CD4-positive, alpha-beta memory T cell (primary cell): ENCODE measurements at regions not wholly inside any gene's neighbourhood (a gene's known extent, or its start where the extent isn't known, plus 50 kb on each side); places are given as distances from the start of the nearest gene placed in this dataset.

Experiments used
- CTCF ChIA-PET: fragments of 350-600 bp; sonication (Branson Sonifier 250); formaldehyde crosslinking; loops from one replicate; lab custom pipeline; 2021; ENCODE audit warnings: inconsistent platforms; ENCODE audit not compliant: partially characterized antibody; lab: Charles Lee
- POLR2A ChIA-PET: fragments of 350-600 bp; sonication (Branson Sonifier 250); formaldehyde crosslinking; loops from one replicate; lab custom pipeline; 2021; ENCODE audit not compliant: partially characterized antibody; lab: Charles Lee
- DNase-seq, 5 donors: peaks; one replicate each; pipeline versions ENCODE4 v3.0.0 to v3.0.0-alpha.2; 2020 to 2022; ENCODE audit warnings: mixed read lengths in 1 of 5
- H3K27ac ChIP-seq: one replicate; pipeline ENCODE4 v1.7.0; 2013; ENCODE audit warnings: low read depth, low read length
- H3K27me3 ChIP-seq: 2 replicates; pipeline ENCODE4 v1.7.0; 2013; ENCODE audit warnings: mild to moderate bottlenecking, low read length, moderate library complexity; ENCODE audit not compliant: insufficient read depth
- H3K36me3 ChIP-seq: 2 replicates; pipeline ENCODE4 v1.7.0; 2013; ENCODE audit warnings: mild to moderate bottlenecking, low read length, moderate library complexity; ENCODE audit not compliant: insufficient read depth
- H3K4me1 ChIP-seq: 2 replicates; pipeline ENCODE4 v1.7.0; 2013; ENCODE audit warnings: mild to moderate bottlenecking, low read length, moderate library complexity; ENCODE audit not compliant: insufficient read depth
- H3K4me3 ChIP-seq, 2 donors: one replicate each; pipeline ENCODE4 v1.7.0; 2013; ENCODE audit warnings: low read length in 2 of 2, mild to moderate bottlenecking in 1 of 2
- H3K9me3 ChIP-seq, 2 donors: one replicate each; pipeline ENCODE4 v1.7.0; 2013; ENCODE audit warnings: low read length in 2 of 2, control low read depth in 1 of 2; ENCODE audit not compliant: control insufficient read depth in 1 of 2
- H3K27ac Mint-ChIP-seq, 7 donors: one replicate each; pipeline ENCODE4 v1.8.0; 2020 to 2021; ENCODE audit warnings: mixed read lengths in 7 of 7, mild to moderate bottlenecking in 6 of 7, inconsistent platforms in 3 of 7, moderate library complexity in 3 of 7
- H3K27me3 Mint-ChIP-seq, 2 donors: one replicate each; pipeline ENCODE4 v1.8.0; 2020 to 2021; ENCODE audit warnings: mixed read lengths in 2 of 2
- H3K36me3 Mint-ChIP-seq, 2 donors: one replicate each; pipeline ENCODE4 v1.8.0; 2020 to 2021; ENCODE audit warnings: mixed read lengths in 2 of 2, inconsistent platforms in 1 of 2, mild to moderate bottlenecking in 1 of 2
- H3K4me1 Mint-ChIP-seq, 4 donors: one replicate each; pipeline ENCODE4 v1.8.0; 2020 to 2021; ENCODE audit warnings: mixed read lengths in 4 of 4, mild to moderate bottlenecking in 1 of 4
- H3K4me3 Mint-ChIP-seq, 8 donors: one replicate each; pipeline ENCODE4 v1.8.0; 2020 to 2021; ENCODE audit warnings: mixed read lengths in 8 of 8, mild to moderate bottlenecking in 7 of 8, moderate library complexity in 6 of 8, inconsistent platforms in 3 of 8
- H3K9me3 Mint-ChIP-seq, 8 donors: one replicate each; pipeline ENCODE4 v1.8.0; 2020 to 2021; ENCODE audit warnings: mixed read lengths in 8 of 8, mild to moderate bottlenecking in 5 of 8, inconsistent platforms in 3 of 8, moderate library complexity in 1 of 8
- intact Hi-C: fragments of 100-400 bp; cut with micrococcal nuclease; formaldehyde crosslinking; loops from one replicate; pipeline ENCODE4 v1.15.1; 2023

DNA sequence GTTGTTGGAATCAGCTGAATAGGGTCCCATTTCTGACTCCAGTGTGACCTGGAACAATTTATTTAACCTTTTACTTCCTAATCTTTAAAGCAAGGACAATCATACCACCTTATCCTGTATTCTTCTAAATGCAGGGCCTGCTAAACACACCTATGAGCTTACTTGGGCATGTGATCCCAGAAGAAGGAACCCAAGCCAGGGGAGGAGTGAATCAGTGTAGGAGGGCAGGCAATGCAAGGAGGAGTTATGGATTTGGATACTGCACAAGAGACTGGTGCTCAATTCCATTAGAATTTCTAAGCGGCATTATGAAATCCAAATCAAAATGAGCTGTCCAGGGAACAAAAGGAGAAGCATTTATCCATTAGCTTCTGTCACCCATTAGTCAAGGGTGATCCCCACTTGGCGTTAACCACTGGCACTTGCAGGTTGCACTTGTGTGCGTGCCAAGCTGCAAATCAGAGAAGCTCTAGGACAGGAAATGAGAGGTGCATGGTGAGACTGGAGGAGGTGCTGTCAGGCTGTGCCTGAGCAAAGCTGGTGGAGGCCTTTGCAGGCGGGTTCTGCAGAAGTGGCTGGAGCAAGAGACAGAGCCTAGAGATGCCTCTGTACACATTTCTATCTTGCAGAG is 297.2 kb upstream of the PLXNA2 start:
- no peaks in the 10 kb centered on the region for H3K9me3 ChIP-seq
- H3K36me3 ChIP-seq, result no peaks in the 10 kb centered on the region
- intact Hi-C loops, result no loop called here
- H3K4me1 ChIP-seq, result no peaks in the 10 kb centered on the region
- H3K27me3 Mint-ChIP-seq, result peaks cover 3 to 4% of the 10 kb centered on the region in 2 donors
- H3K4me3 Mint-ChIP-seq, result no peak overlapping the region
- H3K27me3 ChIP-seq, result no peaks in the 10 kb centered on the region
- H3K27ac ChIP-seq, result no peak overlapping the region
- no peaks in the 10 kb centered on the region for H3K4me1 Mint-ChIP-seq
- H3K27ac Mint-ChIP-seq, result no peak overlapping the region
- no peaks in the 10 kb centered on the region for H3K36me3 Mint-ChIP-seq
- no peak overlapping the region for H3K4me3 ChIP-seq
- H3K9me3 Mint-ChIP-seq, result peaks cover 0 to 4% (median under 1%) of the 10 kb centered on the region in 8 donors
- no peak for DNase-seq
- CTCF ChIA-PET, result no interaction called here
- POLR2A ChIA-PET, result no interaction called here

DNA sequence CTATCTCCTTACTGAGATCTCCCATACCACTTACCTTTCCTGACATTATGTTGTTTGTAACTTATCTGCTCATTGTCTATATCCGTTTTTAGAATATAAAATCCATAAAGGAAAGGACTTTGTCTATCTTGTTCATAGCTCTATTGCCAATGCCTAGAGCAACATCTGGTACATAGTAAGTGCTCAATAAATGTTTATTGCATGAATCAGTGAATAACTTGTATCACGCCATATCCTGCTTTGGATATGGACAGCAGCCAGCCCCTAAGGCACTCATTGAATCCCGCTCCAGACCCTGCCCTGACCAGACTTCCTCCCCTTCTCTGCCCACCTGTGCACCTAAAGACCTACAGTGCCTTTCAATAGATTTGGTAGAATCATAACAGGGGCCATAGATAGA is 298.1 kb upstream of the PLXNA2 start:
- no peak overlapping the region for H3K4me3 Mint-ChIP-seq
- peaks cover 0 to 4% (median under 1%) of the 10 kb centered on the region in 8 donors for H3K9me3 Mint-ChIP-seq
- Histone ChIP-seq H3K36me3 (no peaks in the 10 kb centered on the region), H3K27ac (no peak overlapping the region), H3K4me1 (no peaks in the 10 kb centered on the region), H3K27me3 (no peaks in the 10 kb centered on the region), H3K4me3 (no peak overlapping the region), H3K9me3 (no peaks in the 10 kb centered on the region)
- POLR2A ChIA-PET, result no interaction called here
- no peaks in the 10 kb centered on the region for H3K4me1 Mint-ChIP-seq
- CTCF ChIA-PET, result no interaction called here
- DNase-seq, result no peak
- intact Hi-C loops, result no loop called here
- no peak overlapping the region for H3K27ac Mint-ChIP-seq
- peaks cover 3 to 4% of the 10 kb centered on the region in 2 donors for H3K27me3 Mint-ChIP-seq
- no peaks in the 10 kb centered on the region for H3K36me3 Mint-ChIP-seq

DNA sequence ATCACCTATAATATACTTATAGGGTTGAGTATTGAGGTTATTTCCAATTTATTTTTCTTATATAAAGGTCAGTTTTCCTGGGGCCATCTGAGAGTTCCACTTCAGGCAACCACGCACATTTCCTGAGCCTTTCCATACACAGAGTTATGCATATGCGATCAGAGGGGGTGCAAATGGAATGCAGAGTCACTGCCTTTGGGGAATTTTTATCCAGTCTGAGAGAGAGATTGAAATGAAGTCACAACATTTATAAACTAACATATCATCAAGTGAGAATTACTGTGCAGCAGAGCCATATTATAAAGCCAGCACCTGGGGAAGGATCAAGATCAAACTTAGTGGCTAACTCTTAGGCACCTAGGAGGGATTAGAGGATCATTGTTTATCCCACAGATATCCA is 299.9 kb upstream of the PLXNA2 start:
- H3K27ac ChIP-seq, result no peak overlapping the region
- H3K9me3 Mint-ChIP-seq, result peaks cover 0 to 4% (median under 1%) of the 10 kb centered on the region in 8 donors
- no peaks in the 10 kb centered on the region for H3K27me3 ChIP-seq
- H3K27ac Mint-ChIP-seq, result no peak overlapping the region
- ChIA-PET CTCF (no interaction called here), POLR2A (no interaction called here)
- H3K9me3 ChIP-seq, result no peaks in the 10 kb centered on the region
- H3K4me3 Mint-ChIP-seq, result no peak overlapping the region
- peaks cover 3 to 4% of the 10 kb centered on the region in 2 donors for H3K27me3 Mint-ChIP-seq
- no peaks in the 10 kb centered on the region for H3K36me3 ChIP-seq
- no peak overlapping the region for H3K4me3 ChIP-seq
- no peaks in the 10 kb centered on the region for H3K4me1 Mint-ChIP-seq
- H3K4me1 ChIP-seq, result no peaks in the 10 kb centered on the region
- intact Hi-C loops, result no loop called here
- no peaks in the 10 kb centered on the region for H3K36me3 Mint-ChIP-seq
- no peak for DNase-seq

DNA sequence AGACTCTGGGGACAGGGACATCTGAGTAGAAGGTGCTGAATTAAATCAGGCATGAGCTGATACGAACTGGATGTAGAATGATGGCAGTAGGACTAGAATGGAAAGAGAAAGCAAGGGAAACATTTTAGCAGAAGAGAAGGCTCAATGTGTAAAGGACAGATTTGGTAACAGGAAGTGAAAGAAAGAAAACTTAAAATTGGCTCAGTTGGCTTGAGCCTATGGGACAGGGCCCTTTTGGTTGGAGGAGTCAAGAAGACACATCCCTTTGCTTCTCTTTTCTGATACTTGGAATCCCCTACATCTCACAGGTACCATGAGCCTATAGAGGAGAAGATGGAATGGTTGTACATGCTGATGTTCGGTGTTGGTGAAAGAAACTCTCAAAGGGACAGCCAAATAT is 300.6 kb upstream of the PLXNA2 start:
- H3K4me3 ChIP-seq, result no peak overlapping the region
- no peak overlapping the region for H3K27ac Mint-ChIP-seq
- POLR2A ChIA-PET, result no interaction called here

DNA sequence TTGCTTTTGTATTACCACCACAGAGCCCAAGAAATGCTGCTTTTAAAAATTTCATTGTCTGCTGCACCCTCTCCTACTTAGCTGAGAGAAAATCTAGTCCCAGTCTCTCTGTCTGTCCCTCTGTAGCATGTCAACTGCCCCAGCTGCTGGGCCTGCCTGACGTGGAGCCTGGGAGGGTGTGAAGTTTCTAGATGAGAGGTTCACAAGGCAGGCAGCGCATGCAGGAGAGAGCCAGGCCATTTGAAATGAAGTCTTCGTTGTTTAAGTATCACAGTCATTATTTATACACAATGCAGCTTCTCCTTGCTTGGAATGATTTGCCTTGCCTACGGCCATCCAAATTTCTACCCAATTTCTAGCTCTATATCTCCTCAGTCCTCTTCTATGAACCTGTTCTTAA is 306.8 kb upstream of the PLXNA2 start:
- Mint-ChIP-seq H3K27me3 (peaks cover 0 to 2% of the 10 kb centered on the region in 2 donors), H3K36me3 (no peaks in the 10 kb centered on the region), H3K4me1 (no peaks in the 10 kb centered on the region), H3K4me3 (no peak overlapping the region), H3K27ac (no peak overlapping the region), H3K9me3 (peaks cover 0 to 2% (median 0%) of the 10 kb centered on the region in 8 donors)
- intact Hi-C loops, result no loop called here
- ChIA-PET CTCF (no interaction called here), POLR2A (no interaction called here)
- no peak for DNase-seq
- Histone ChIP-seq H3K36me3 (no peaks in the 10 kb centered on the region), H3K4me3 (no peak overlapping the region), H3K27me3 (no peaks in the 10 kb centered on the region), H3K9me3 (no peaks in the 10 kb centered on the region), H3K4me1 (no peaks in the 10 kb centered on the region), H3K27ac (no peak overlapping the region)

More for the DNA sequence above, 300.6 kb upstream of the PLXNA2 start:
- intact Hi-C loops, result no loop called here
- no peaks in the 10 kb centered on the region for H3K4me1 Mint-ChIP-seq
- no peaks in the 10 kb centered on the region for H3K36me3 Mint-ChIP-seq
- peaks cover 0 to 4% (median under 1%) of the 10 kb centered on the region in 8 donors for H3K9me3 Mint-ChIP-seq
- Histone ChIP-seq H3K27me3 (no peaks in the 10 kb centered on the region), H3K4me1 (no peaks in the 10 kb centered on the region), H3K27ac (no peak overlapping the region), H3K9me3 (no peaks in the 10 kb centered on the region), H3K36me3 (no peaks in the 10 kb centered on the region)
- CTCF ChIA-PET, result no interaction called here
- no peak overlapping the region for H3K4me3 Mint-ChIP-seq
- peaks cover 3 to 4% of the 10 kb centered on the region in 2 donors for H3K27me3 Mint-ChIP-seq
- no peak for DNase-seq

DNA sequence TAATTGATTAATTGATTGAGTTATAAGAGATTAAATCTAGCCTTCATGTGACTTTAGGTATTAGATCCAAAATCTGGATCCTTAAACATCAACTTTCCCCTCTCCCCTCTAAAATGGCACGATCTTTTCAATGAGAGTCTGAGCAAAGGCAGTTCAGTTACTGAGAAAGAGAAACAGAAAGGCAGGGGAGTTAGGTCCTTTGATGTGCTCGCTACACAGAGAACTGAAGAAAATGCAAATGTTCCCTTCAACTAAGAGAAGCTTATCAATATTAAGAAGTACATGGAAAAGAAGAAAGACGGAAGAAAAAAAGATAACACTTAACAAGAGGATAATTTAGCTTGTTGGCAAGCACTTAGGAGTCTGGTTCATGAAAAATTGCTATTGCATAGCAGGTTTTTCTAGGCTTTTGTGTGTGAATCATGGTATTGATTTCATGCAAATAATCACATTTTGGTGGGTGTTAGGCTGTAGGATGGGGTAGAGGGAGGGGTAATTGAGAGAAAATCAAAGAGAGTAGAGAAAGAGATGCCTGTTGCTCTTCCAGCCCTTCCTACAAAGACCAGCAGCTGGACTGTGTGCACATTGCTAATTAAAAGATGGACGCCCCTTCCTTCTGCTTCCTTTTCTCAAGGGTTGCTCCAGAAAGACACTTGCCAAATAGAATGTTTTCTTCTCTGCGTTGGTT is 307.6 kb upstream of the PLXNA2 start:
- Histone ChIP-seq H3K27ac (no peak overlapping the region), H3K4me1 (no peaks in the 10 kb centered on the region), H3K27me3 (no peaks in the 10 kb centered on the region), H3K4me3 (no peak overlapping the region), H3K9me3 (no peaks in the 10 kb centered on the region), H3K36me3 (no peaks in the 10 kb centered on the region)
- ChIA-PET POLR2A (no interaction called here), CTCF (no interaction called here)
- H3K27me3 Mint-ChIP-seq, result peaks cover 0 to 2% of the 10 kb centered on the region in 2 donors
- peaks cover 0 to 2% (median 0%) of the 10 kb centered on the region in 8 donors for H3K9me3 Mint-ChIP-seq
- H3K36me3 Mint-ChIP-seq, result no peaks in the 10 kb centered on the region
- DNase-seq, result no peak
- no peak overlapping the region for H3K27ac Mint-ChIP-seq
- intact Hi-C loops, result no loop called here
- H3K4me3 Mint-ChIP-seq, result peak overlapping the region in 1 of 8 donors; percentile 30
- H3K4me1 Mint-ChIP-seq, result no peaks in the 10 kb centered on the region

DNA sequence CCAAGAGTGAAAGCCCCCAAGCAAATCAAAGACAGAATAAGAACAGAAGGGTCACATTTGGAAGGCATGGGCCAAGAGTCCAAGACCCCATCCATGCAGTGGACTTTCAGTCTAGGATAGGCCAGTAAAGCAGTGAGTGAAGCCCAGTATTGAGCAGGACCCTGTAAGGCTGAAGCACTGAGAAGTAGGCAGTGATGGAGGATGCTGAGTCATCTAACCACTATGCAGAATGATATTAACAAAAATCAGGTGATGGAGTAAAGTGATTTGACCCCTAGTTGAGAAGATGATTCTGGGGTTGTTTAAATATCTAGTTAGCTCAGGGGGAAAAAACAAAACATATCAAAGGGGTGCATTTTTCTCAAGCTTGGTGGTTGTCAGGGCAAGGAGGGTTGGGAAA is 308.7 kb upstream of the PLXNA2 start:
- Histone ChIP-seq H3K27ac (no peak overlapping the region), H3K36me3 (no peaks in the 10 kb centered on the region), H3K4me3 (no peak overlapping the region), H3K27me3 (no peaks in the 10 kb centered on the region), H3K9me3 (no peaks in the 10 kb centered on the region), H3K4me1 (no peaks in the 10 kb centered on the region)
- Mint-ChIP-seq H3K4me1 (no peaks in the 10 kb centered on the region), H3K4me3 (no peak overlapping the region), H3K27ac (no peak overlapping the region), H3K36me3 (no peaks in the 10 kb centered on the region), H3K9me3 (peaks cover 0 to 2% (median 0%) of the 10 kb centered on the region in 8 donors), H3K27me3 (peaks cover 0 to 2% of the 10 kb centered on the region in 2 donors)
- POLR2A ChIA-PET, result no interaction called here
- no peak for DNase-seq
- intact Hi-C loops, result no loop called here
- CTCF ChIA-PET, result no interaction called here
